ENCODE measurements at regions not wholly inside any gene's neighbourhood (a gene's known extent, or its start where the extent isn't known, plus 50 kb on each side); places are given as distances from the start of the nearest gene placed in this dataset.

DNA sequence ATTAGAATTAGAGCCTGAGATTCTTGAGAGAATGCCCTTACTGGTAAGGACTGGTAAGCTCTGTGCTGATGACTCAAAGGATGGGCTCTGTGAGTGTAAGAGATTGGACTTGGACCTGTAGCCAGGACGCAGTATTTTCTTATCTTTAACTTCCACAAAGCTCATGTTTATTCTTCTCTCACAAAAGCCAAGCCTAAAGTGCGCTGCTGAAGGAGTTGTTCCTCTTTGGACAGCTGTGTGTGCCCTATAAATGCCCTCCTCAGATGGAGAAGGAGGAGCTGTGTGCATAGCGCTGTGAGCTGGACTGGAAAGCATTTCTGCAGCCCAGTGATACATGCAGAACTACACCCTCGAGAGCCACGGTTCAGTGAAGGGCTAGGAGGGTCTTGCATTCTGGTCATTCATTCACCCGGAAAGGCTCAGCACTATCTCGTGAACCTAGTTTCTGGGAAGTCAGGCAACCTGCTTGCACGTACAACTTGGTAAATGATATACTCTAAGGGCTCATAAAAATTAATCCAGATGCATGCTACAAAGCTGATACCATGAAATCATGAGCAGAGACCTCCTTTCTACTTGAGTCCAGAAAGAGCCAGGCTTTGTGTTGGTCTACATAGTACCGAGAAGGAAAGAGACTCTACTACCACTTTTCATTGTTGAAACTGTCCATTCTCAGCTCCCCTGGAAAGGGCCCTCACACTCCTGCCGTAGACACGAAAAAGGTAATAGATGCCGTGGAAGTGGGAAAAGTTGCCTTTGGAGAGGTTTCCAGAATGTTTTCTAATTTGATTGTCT, 103.0 kb upstream of the TBL1XR1 start (continued):
- TF ChIP-seq, protein P1, sequence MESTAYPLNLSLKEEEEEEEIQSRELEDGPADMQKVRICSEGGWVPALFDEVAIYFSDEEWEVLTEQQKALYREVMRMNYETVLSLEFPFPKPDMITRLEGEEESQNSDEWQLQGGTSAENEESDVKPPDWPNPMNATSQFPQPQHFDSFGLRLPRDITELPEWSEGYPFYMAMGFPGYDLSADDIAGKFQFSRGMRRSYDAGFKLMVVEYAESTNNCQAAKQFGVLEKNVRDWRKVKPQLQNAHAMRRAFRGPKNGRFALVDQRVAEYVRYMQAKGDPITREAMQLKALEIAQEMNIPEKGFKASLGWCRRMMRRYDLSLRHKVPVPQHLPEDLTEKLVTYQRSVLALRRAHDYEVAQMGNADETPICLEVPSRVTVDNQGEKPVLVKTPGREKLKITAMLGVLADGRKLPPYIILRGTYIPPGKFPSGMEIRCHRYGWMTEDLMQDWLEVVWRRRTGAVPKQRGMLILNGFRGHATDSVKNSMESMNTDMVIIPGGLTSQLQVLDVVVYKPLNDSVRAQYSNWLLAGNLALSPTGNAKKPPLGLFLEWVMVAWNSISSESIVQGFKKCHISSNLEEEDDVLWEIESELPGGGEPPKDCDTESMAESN (CRISPR knock-in tag; conservative IDR thresholded peaks at IDR 0.05): 0 out of 2 replicates have a peak, but pooled peaks have one; percentile 23
- TF ChIP-seq CENPT (CRISPR knock-in tag; IDR thresholded peaks at IDR 0.05; ENCODE audit: low read depth): no peak
- 0 out of 2 replicates have a peak, but pooled peaks have one; percentile 29 for TF ChIP-seq DPF2 (CRISPR knock-in tag; IDR thresholded peaks at IDR 0.05; ENCODE audit: borderline replicate concordance, low read depth)
- TF ChIP-seq, protein P2, sequence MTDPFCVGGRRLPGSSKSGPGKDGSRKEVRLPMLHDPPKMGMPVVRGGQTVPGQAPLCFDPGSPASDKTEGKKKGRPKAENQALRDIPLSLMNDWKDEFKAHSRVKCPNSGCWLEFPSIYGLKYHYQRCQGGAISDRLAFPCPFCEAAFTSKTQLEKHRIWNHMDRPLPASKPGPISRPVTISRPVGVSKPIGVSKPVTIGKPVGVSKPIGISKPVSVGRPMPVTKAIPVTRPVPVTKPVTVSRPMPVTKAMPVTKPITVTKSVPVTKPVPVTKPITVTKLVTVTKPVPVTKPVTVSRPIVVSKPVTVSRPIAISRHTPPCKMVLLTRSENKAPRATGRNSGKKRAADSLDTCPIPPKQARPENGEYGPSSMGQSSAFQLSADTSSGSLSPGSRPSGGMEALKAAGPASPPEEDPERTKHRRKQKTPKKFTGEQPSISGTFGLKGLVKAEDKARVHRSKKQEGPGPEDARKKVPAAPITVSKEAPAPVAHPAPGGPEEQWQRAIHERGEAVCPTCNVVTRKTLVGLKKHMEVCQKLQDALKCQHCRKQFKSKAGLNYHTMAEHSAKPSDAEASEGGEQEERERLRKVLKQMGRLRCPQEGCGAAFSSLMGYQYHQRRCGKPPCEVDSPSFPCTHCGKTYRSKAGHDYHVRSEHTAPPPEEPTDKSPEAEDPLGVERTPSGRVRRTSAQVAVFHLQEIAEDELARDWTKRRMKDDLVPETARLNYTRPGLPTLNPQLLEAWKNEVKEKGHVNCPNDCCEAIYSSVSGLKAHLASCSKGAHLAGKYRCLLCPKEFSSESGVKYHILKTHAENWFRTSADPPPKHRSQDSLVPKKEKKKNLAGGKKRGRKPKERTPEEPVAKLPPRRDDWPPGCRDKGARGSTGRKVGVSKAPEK (CRISPR knock-in tag; IDR thresholded peaks at IDR 0.05; ENCODE audit: borderline replicate concordance): peak; percentile 54; the same call in 1 of the 2 replicates
- TF ChIP-seq, protein P3, sequence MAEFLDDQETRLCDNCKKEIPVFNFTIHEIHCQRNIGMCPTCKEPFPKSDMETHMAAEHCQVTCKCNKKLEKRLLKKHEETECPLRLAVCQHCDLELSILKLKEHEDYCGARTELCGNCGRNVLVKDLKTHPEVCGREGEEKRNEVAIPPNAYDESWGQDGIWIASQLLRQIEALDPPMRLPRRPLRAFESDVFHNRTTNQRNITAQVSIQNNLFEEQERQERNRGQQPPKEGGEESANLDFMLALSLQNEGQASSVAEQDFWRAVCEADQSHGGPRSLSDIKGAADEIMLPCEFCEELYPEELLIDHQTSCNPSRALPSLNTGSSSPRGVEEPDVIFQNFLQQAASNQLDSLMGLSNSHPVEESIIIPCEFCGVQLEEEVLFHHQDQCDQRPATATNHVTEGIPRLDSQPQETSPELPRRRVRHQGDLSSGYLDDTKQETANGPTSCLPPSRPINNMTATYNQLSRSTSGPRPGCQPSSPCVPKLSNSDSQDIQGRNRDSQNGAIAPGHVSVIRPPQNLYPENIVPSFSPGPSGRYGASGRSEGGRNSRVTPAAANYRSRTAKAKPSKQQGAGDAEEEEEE (CRISPR knock-in tag; IDR thresholded peaks at IDR 0.05; ENCODE audit: borderline replicate concordance): no peak
- peak; percentile 39; the same call in 1 of the 2 replicates for TF ChIP-seq PHF21A (CRISPR knock-in tag; IDR thresholded peaks at IDR 0.05)
- TF ChIP-seq SALL1 (CRISPR knock-in tag; IDR thresholded peaks at IDR 0.05): peak; percentile 57
- TF ChIP-seq RXRB (CRISPR knock-in tag; IDR thresholded peaks at IDR 0.05; ENCODE audit: borderline replicate concordance): 0 out of 2 replicates have a peak, but pooled peaks have one; percentile 30
- TF ChIP-seq, protein P4, sequence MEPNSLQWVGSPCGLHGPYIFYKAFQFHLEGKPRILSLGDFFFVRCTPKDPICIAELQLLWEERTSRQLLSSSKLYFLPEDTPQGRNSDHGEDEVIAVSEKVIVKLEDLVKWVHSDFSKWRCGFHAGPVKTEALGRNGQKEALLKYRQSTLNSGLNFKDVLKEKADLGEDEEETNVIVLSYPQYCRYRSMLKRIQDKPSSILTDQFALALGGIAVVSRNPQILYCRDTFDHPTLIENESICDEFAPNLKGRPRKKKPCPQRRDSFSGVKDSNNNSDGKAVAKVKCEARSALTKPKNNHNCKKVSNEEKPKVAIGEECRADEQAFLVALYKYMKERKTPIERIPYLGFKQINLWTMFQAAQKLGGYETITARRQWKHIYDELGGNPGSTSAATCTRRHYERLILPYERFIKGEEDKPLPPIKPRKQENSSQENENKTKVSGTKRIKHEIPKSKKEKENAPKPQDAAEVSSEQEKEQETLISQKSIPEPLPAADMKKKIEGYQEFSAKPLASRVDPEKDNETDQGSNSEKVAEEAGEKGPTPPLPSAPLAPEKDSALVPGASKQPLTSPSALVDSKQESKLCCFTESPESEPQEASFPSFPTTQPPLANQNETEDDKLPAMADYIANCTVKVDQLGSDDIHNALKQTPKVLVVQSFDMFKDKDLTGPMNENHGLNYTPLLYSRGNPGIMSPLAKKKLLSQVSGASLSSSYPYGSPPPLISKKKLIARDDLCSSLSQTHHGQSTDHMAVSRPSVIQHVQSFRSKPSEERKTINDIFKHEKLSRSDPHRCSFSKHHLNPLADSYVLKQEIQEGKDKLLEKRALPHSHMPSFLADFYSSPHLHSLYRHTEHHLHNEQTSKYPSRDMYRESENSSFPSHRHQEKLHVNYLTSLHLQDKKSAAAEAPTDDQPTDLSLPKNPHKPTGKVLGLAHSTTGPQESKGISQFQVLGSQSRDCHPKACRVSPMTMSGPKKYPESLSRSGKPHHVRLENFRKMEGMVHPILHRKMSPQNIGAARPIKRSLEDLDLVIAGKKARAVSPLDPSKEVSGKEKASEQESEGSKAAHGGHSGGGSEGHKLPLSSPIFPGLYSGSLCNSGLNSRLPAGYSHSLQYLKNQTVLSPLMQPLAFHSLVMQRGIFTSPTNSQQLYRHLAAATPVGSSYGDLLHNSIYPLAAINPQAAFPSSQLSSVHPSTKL (CRISPR knock-in tag; IDR thresholded peaks at IDR 0.05): 0 out of 2 replicates have a peak, but pooled peaks have one; percentile 33
- 0 out of 2 replicates have a peak, but pooled peaks have one; percentile 29 for TF ChIP-seq HDAC2 (CRISPR knock-in tag; IDR thresholded peaks at IDR 0.05)
- TF ChIP-seq ZNF256 (CRISPR knock-in tag; conservative IDR thresholded peaks at IDR 0.05): no peak
- TF ChIP-seq ZSCAN29 (CRISPR knock-in tag; conservative IDR thresholded peaks at IDR 0.05): 0 out of 2 replicates have a peak, but pooled peaks have one; percentile 42
- peak; percentile 56; the same call in 1 of the 2 replicates for TF ChIP-seq FOSL2 (CRISPR knock-in tag; IDR thresholded peaks at IDR 0.05)
- TF ChIP-seq NR2F2 (IDR thresholded peaks at IDR 0.05; ENCODE audit: borderline replicate concordance, low read depth): no peak
- TF ChIP-seq MAZ (IDR thresholded peaks at IDR 0.05; ENCODE audit: borderline replicate concordance, low read depth, low read length): no peak
- 0 out of 2 replicates have a peak, but pooled peaks have one; percentile 37 for TF ChIP-seq MAZ (CRISPR knock-in tag; IDR thresholded peaks at IDR 0.05; ENCODE audit: low read depth)
- TF ChIP-seq ZBTB7B (CRISPR knock-in tag; IDR thresholded peaks at IDR 0.05): 0 out of 2 replicates have a peak, but pooled peaks have one; percentile 56
- 0 out of 2 replicates have a peak, but pooled peaks have one; percentile 12 for TF ChIP-seq ZNF788 (CRISPR knock-in tag; IDR thresholded peaks at IDR 0.05; ENCODE audit: borderline replicate concordance)
